Thoracic aorta (tissue), 2 donors: ENCODE measurements at regions not wholly inside any gene's neighbourhood (a gene's known extent, or its start where the extent isn't known, plus 50 kb on each side); places are given as distances from the start of the nearest gene placed in this dataset.

ENCODE experiments used
- ATAC-seq: fragments of 150-250 bp; one replicate; pipeline ENCODE4 v1.8.0; 2017; ENCODE audit warnings: low read depth; ENCODE audit not compliant: insufficient number of reproducible peaks, low FRiP score
- DNase-seq: peaks from one replicate; pipeline ENCODE4 v3.0.0-alpha.2; 2020; ENCODE audit warnings: low spot score
- H3K27ac ChIP-seq, 2 donors: fragments of 200-600 bp; sonication (generic); 1 replicate in 1 of 2; 2 replicates in 1 of 2; pipeline ENCODE4 v1.5.1; 2016; ENCODE audit warnings: mild to moderate bottlenecking in 2 of 2, moderate library complexity in 2 of 2
- H3K27me3 ChIP-seq: fragments of 200-600 bp; sonication (generic); replicated peaks from 2 replicates; pipeline ENCODE4 v1.6.0; 2016; ENCODE audit warnings: mild to moderate bottlenecking; ENCODE audit not compliant: insufficient read depth
- H3K36me3 ChIP-seq: fragments of 200-600 bp; sonication (generic); one replicate; pipeline ENCODE4 v1.5.1; 2016
- H3K4me1 ChIP-seq, 2 donors: fragments of 200-600 bp; sonication (generic); 1 replicate in 1 of 2; 2 replicates in 1 of 2; pipeline versions ENCODE4 v1.5.1 to v1.6.0; 2016; ENCODE audit warnings: low read depth in 2 of 2, mild to moderate bottlenecking in 1 of 2; ENCODE audit not compliant: control insufficient read depth in 1 of 2
- H3K4me3 ChIP-seq: fragments of 200-600 bp; sonication (generic); 2 replicates; pipeline ENCODE4 v1.5.1; 2016; ENCODE audit warnings: mild to moderate bottlenecking
- H3K9me3 ChIP-seq: fragments of 200-600 bp; sonication (generic); 2 replicates; pipeline ENCODE4 v1.5.1; 2016
- CTCF ChIP-seq: fragments of 200-600 bp; sonication (generic); IDR thresholded peaks from one replicate; pipeline ENCODE4 v1.5.1; 2019; ENCODE audit warnings: antibody characterized with exemption

DNA sequence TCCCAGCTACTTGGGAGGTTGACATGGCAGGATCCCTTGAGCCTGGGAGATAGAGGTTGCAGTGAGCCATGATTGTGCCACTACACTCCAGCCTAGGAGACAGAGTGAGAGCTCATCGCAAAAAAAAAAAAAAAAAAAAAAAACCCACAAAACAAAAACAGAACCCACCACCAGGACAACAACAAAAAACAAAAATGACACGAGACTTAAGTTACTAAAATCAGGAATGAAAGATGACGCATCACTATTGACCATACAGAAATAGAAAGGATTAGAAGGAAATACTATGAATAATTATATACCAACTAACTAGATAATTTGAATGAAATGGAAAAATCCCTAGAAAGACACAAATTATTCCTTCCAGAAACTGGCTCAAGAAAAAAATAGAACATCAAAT lies 432.4 kb upstream of the PMFBP1 start:
- no peak for DNase-seq
- ATAC-seq = no peak

DNA sequence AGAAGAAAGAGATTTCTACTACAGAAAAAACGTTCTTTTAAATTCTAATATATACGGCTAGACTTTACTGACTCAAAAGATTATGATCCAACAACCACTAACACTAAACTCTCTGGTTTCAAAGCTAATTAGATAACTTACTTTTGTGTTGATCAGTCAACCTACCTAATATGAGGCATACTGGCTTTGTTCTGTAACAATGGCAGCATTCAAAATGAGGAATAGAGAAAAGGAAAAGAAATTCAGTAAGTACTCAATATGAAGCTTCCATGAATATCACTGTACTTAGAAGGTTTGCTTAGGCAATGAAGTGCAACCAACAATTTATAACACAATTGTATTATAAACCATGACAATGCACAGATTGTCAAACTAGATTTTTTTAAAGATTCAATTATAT lies 430.5 kb upstream of the PMFBP1 start:
- H3K9me3 ChIP-seq = no peaks in the 10 kb centered on the region
- no peaks in the 10 kb centered on the region for H3K36me3 ChIP-seq
- H3K4me1 ChIP-seq = no peaks in the 10 kb centered on the region
- no peak overlapping the region for H3K27ac ChIP-seq
- DNase-seq (no peak), ATAC-seq (no peak)
- no peaks in the 10 kb centered on the region for H3K27me3 ChIP-seq
- no peak overlapping the region for H3K4me3 ChIP-seq
- no peak for TF ChIP-seq CTCF

More for the DNA sequence above, 432.4 kb upstream of the PMFBP1 start:
- no peaks in the 10 kb centered on the region for H3K27me3 ChIP-seq
- no peaks in the 10 kb centered on the region for H3K36me3 ChIP-seq
- H3K9me3 ChIP-seq = no peaks in the 10 kb centered on the region
- H3K4me3 ChIP-seq = no peak overlapping the region
- H3K4me1 ChIP-seq = no peaks in the 10 kb centered on the region
- no peak for TF ChIP-seq CTCF
- no peak overlapping the region for H3K27ac ChIP-seq

- ATAC-seq (no peak), DNase-seq (no peak)
- no peak overlapping the region for H3K27ac ChIP-seq
- H3K36me3 ChIP-seq = no peaks in the 10 kb centered on the region
- H3K4me1 ChIP-seq = no peaks in the 10 kb centered on the region
- H3K4me3 ChIP-seq = no peak overlapping the region
- TF ChIP-seq CTCF = no peak
- H3K9me3 ChIP-seq = no peaks in the 10 kb centered on the region
- H3K27me3 ChIP-seq = no peaks in the 10 kb centered on the region
Measured at GRCh38 chr16:72598696-72599095, 426.7 kb upstream of the PMFBP1 start.

DNA sequence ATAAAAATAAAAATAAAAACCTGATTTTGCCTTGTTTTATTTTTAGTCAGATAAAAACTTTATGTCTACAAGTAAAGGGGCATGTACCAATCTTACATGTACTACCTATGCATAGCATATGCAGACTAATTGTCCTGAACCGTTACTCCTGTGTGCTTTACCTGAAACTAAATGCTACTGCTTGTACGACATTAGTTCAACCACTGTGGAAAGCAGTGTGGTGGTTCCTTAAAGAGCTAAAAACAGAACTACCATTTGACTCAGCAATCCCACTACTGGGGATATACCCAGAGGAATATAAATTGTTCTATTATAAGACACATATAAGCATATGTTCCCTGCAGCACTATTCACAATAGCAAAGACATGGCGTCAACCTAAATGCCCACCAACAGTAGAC lies 426.0 kb upstream of the PMFBP1 start:
- H3K27ac ChIP-seq = no peak overlapping the region
- H3K4me1 ChIP-seq = no peaks in the 10 kb centered on the region
- H3K27me3 ChIP-seq = no peaks in the 10 kb centered on the region
- TF ChIP-seq CTCF = no peak
- no peak overlapping the region for H3K4me3 ChIP-seq
- no peak for ATAC-seq
- H3K36me3 ChIP-seq = no peaks in the 10 kb centered on the region
- H3K9me3 ChIP-seq = no peaks in the 10 kb centered on the region
- DNase-seq = no peak

- Histone ChIP-seq H3K27ac (no peak overlapping the region), H3K36me3 (no peaks in the 10 kb centered on the region), H3K4me1 (no peaks in the 10 kb centered on the region), H3K4me3 (no peak overlapping the region), H3K27me3 (no peaks in the 10 kb centered on the region), H3K9me3 (no peaks in the 10 kb centered on the region)
- TF ChIP-seq CTCF = no peak
- DNase-seq (no peak), ATAC-seq (no peak)
Measured at GRCh38 chr16:72596373-72596772, 424.4 kb upstream of the PMFBP1 start.
